Endothelial cell of umbilical vein (primary cell): ENCODE measurements at regions not wholly inside any gene's neighbourhood (a gene's known extent, or its start where the extent isn't known, plus 50 kb on each side); places are given as distances from the start of the nearest gene placed in this dataset.

Source experiments
- BruUV-seq: library from RNA; stranded (reverse); fragments of 400-500 nt; replicated peaks from 2 replicates; lab custom pipeline; 2021; lab: Mats Ljungman, UMichigan
- CTCF ChIA-PET: fragments of 300-600, 350-600 bp; sonication (Branson Sonifier 250); formaldehyde crosslinking; loops from one replicate; lab custom pipeline; 2021; ENCODE audit warnings: antibody characterized with exemption, inconsistent platforms; lab: Charles Lee
- POLR2A ChIA-PET: fragments of 300-600, 350-600 bp; sonication (Branson Sonifier 250); formaldehyde crosslinking; loops from one replicate; lab custom pipeline; 2021; ENCODE audit warnings: antibody characterized with exemption, inconsistent platforms; lab: Charles Lee
- DNase-seq: peaks from one replicate; pipeline ENCODE4 v3.0.0-alpha.2; 2011; ENCODE audit warnings: low read depth, low spot score
- FAIRE-seq: peaks from 2 replicates; lab custom pipeline; 2011; peaks lifted over from hg19 to GRCh38; lab: Jason Lieb, UNC
- H2AFZ ChIP-seq: 2 replicates; pipeline ENCODE4 v1.6.0; 2012; ENCODE audit warnings: low read depth, low read length, control low read depth, inconsistent platforms
- H3K27ac ChIP-seq: 2 replicates; pipeline ENCODE4 v1.5.1; 2011; ENCODE audit warnings: low read depth, mild to moderate bottlenecking, control low read depth, low read length, moderate library complexity; ENCODE audit not compliant: insufficient read depth
- H3K27me3 ChIP-seq, 2 experiments: 2 replicates each; pipeline versions ENCODE4 v1.6.0 to v1.6.1; 2011; ENCODE audit warnings: low read length in 2 of 2, mixed read lengths in 1 of 2; ENCODE audit not compliant: control insufficient read depth in 2 of 2, insufficient read depth in 2 of 2
- H3K36me3 ChIP-seq, 2 experiments: 2 replicates in 1 of 2; 3 replicates in 1 of 2; pipeline ENCODE4 v1.5.1; 2011; ENCODE audit warnings: low read length in 2 of 2, mild to moderate bottlenecking in 1 of 2, moderate library complexity in 1 of 2; ENCODE audit not compliant: control insufficient read depth in 2 of 2, insufficient read depth in 2 of 2; ENCODE audit errors: extremely low read depth in 1 of 2
- H3K4me1 ChIP-seq: 3 replicates; pipeline ENCODE4 v1.5.1; 2011; ENCODE audit warnings: mild to moderate bottlenecking, low read length; ENCODE audit not compliant: control insufficient read depth, insufficient read depth; ENCODE audit errors: extremely low read depth
- H3K4me2 ChIP-seq: 2 replicates; pipeline ENCODE4 v1.6.1; 2011; ENCODE audit warnings: low read length, control low read depth, mixed read lengths; ENCODE audit not compliant: insufficient read depth
- H3K4me3 ChIP-seq, 3 experiments: fragments of 200-600 bp in 1 of 3; sonication (generic), shearing (Covaris generic) in 1 of 3; replicated peaks in 1 of 3; 2 replicates each; pipeline ENCODE4 v1.5.1; 2011 to 2016; ENCODE audit warnings: control low read depth in 3 of 3, low read length in 3 of 3, mild to moderate bottlenecking in 2 of 3, inconsistent platforms in 1 of 3, low read depth in 1 of 3, moderate library complexity in 1 of 3; ENCODE audit not compliant: insufficient read depth in 1 of 3
- H3K79me2 ChIP-seq: 2 replicates; pipeline ENCODE4 v1.6.0; 2012; ENCODE audit warnings: low read length, inconsistent platforms; ENCODE audit not compliant: control insufficient read depth, insufficient read depth
- H3K9ac ChIP-seq: replicated peaks from 2 replicates; pipeline ENCODE3; 2011; ENCODE audit warnings: low read length, control low read depth; ENCODE audit not compliant: insufficient read depth; ENCODE audit errors: extremely low read depth
- H3K9me1 ChIP-seq: replicated peaks from 3 replicates; pipeline ENCODE4 v1.6.0; 2011; ENCODE audit warnings: mild to moderate bottlenecking, low read length; ENCODE audit not compliant: control insufficient read depth, insufficient read depth; ENCODE audit errors: extremely low read depth
- H3K9me3 ChIP-seq: replicated peaks from 2 replicates; pipeline ENCODE4 v1.5.1; 2012; ENCODE audit warnings: low read length, inconsistent platforms; ENCODE audit not compliant: control insufficient read depth, insufficient read depth
- H4K20me1 ChIP-seq: replicated peaks from 2 replicates; pipeline ENCODE3; 2011; ENCODE audit warnings: mild to moderate bottlenecking, low read length; ENCODE audit not compliant: control insufficient read depth, insufficient read depth; ENCODE audit errors: extremely low read depth
- CTCF ChIP-seq, 2 donors: IDR thresholded peaks; 1 replicate in 1 of 2; 2 replicates in 1 of 2; pipeline ENCODE4 v1.5.1; 2011; ENCODE audit warnings: low read length in 2 of 2, mild to moderate bottlenecking in 2 of 2, moderate library complexity in 2 of 2, control low read depth in 1 of 2, inconsistent platforms in 1 of 2, low read depth in 1 of 2; ENCODE audit not compliant: insufficient read depth in 1 of 2; ENCODE audit errors: extremely low read depth in 1 of 2
- EZH2 ChIP-seq: IDR thresholded peaks from 2 replicates; pipeline ENCODE4 v1.6.1; 2012; ENCODE audit warnings: borderline replicate concordance, low read depth, mild to moderate bottlenecking, moderate library complexity, low read length, inconsistent platforms; ENCODE audit not compliant: severe bottlenecking
- FOS ChIP-seq: IDR thresholded peaks from 2 replicates; pipeline ENCODE4 v1.6.1; 2011; ENCODE audit warnings: mild to moderate bottlenecking, low read length, moderate library complexity, borderline replicate concordance; ENCODE audit not compliant: insufficient read depth
- GATA2 ChIP-seq: IDR thresholded peaks from 2 replicates; pipeline ENCODE4 v1.7.0; 2011; ENCODE audit warnings: low read depth, mild to moderate bottlenecking, moderate library complexity, mixed read lengths, low read length; ENCODE audit not compliant: insufficient read length, insufficient read depth
- JUN ChIP-seq: IDR thresholded peaks from 2 replicates; pipeline ENCODE4 v1.6.1; 2011; ENCODE audit warnings: borderline replicate concordance, low read depth; ENCODE audit not compliant: insufficient read length, insufficient read depth
- MAX ChIP-seq: IDR thresholded peaks from 2 replicates; pipeline ENCODE4 v1.6.1; 2011; ENCODE audit not compliant: insufficient read depth, insufficient read length
- MYC ChIP-seq: IDR thresholded peaks from one replicate; pipeline ENCODE4 v1.6.1; 2011; ENCODE audit warnings: mild to moderate bottlenecking, low read depth, low read length
- POLR2A ChIP-seq: IDR thresholded peaks from 2 replicates; pipeline ENCODE4 v1.6.1; 2012; ENCODE audit warnings: low read depth, mild to moderate bottlenecking, control low read depth, low read length
- POLR2AphosphoS5 ChIP-seq: IDR thresholded peaks from 2 replicates; pipeline ENCODE4 v1.6.1; 2012; ENCODE audit warnings: low read depth, mild to moderate bottlenecking, control low read depth, low read length, moderate library complexity; ENCODE audit not compliant: insufficient read depth
- dilution Hi-C: fragments of 300-500 bp; cut with MboI; formaldehyde crosslinking; loops from one replicate; pipeline ENCODE4 v1.15.0; 2019; ENCODE audit warnings: low sequenced_read_pairs; ENCODE audit not compliant: extremely low pct_ligation_motif_present
- intact Hi-C: fragments of 100-400 bp; cut with micrococcal nuclease; formaldehyde crosslinking; loops from one replicate; pipeline ENCODE4 v1.10.0; 2022

- ChIA-PET CTCF (no interaction called here), POLR2A (no interaction called here)
- H3K4me1 ChIP-seq = no peaks in the 10 kb centered on the region
- dilution Hi-C loops = no loop called here
- intact Hi-C loops = no loop called here
- no peaks in the 10 kb centered on the region for H3K79me2 ChIP-seq
- no peak for FAIRE-seq
- no peak for TF ChIP-seq EZH2
- TF ChIP-seq POLR2AphosphoS5 = no peak
- no peak for TF ChIP-seq JUN
- TF ChIP-seq FOS = no peak
- TF ChIP-seq CTCF (IDR thresholded peaks at IDR 0.05; ENCODE audit: extremely low read depth in 1 of 2, insufficient read depth in 1 of 2, low read depth in 1 of 2, low read length in 2 of 2) = no peak
- no peak for TF ChIP-seq POLR2A
- no peak for TF ChIP-seq GATA2
- no peak for TF ChIP-seq MYC
- TF ChIP-seq MAX = no peak
- no peaks in the 10 kb centered on the region for H3K36me3 ChIP-seq
- H3K9ac ChIP-seq = no peak overlapping the region
- H4K20me1 ChIP-seq = no peaks in the 10 kb centered on the region
- no peak overlapping the region for H3K4me2 ChIP-seq
- no peaks in the 10 kb centered on the region for H3K9me3 ChIP-seq
- no peak overlapping the region for H2AFZ ChIP-seq
- H3K9me1 ChIP-seq = no peaks in the 10 kb centered on the region
- H3K27ac ChIP-seq = no peak overlapping the region
- DNase-seq = no peak
- no TSS peak for BruUV-seq
- no peaks in the 10 kb centered on the region for H3K27me3 ChIP-seq
- H3K4me3 ChIP-seq = no peak overlapping the region
Measured at GRCh38 chr18:53745986-53746385, 478.5 kb downstream of the MBD2 start.
